Loucy (cell line): ENCODE measurements at regions not wholly inside any gene's neighbourhood (a gene's known extent, or its start where the extent isn't known, plus 50 kb on each side); places are given as distances from the start of the nearest gene placed in this dataset.

ENCODE experiments used
- CTCF ChIP-seq: fragments of 200-600 bp; sonication (generic); conservative IDR thresholded peaks from 2 replicates; pipeline ENCODE4 v1.5.1; 2014; ENCODE audit warnings: mild to moderate bottlenecking, antibody characterized with exemption, low read length
- EZH2phosphoT487 ChIP-seq: fragments of 200-600 bp; IDR thresholded peaks from 2 replicates; pipeline ENCODE4 v1.6.1; 2018; ENCODE audit warnings: antibody characterized with exemption, mild to moderate bottlenecking, moderate library complexity, borderline replicate concordance

DNA sequence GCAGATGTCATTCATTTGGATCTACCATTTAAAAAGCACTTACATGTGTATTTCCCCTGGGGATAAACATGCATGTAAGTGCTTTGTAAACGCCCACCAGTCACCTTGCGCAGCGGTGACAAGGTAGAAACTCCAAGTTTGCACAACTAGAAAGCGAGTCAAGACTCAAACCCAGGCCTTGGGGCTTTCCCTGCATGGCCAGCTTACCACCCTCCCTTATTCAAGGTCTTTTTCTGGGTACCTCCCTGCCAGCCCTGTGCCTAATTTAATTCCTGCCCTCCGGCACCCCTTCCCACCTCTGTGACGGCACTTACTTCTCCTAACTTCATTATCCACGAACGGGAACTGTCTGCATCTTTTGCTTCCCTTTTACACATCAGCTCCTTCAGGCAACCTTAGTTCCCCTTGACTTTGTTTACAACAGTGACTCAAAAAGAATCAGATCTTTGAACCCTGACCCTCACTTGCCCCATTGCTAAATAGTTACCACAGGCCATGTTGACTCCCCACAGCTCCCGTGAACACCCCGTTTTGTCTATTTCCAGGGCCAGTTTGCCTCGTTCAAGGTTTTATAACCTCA is 138.3 kb upstream of the ETS2 start:
- TF ChIP-seq CTCF, result no peak
- no peak for TF ChIP-seq EZH2phosphoT487
